Hepatocyte (in vitro differentiated cells): ENCODE measurements at regions not wholly inside any gene's neighbourhood (a gene's known extent, or its start where the extent isn't known, plus 50 kb on each side); places are given as distances from the start of the nearest gene placed in this dataset.

Experiments
- DNase-seq: peaks from one replicate; pipeline ENCODE4 v3.0.0-alpha.2; 2016; ENCODE audit warnings: low spot score
- H2AFZ ChIP-seq: fragments of 200-600 bp; sonication (generic); 2 replicates; pipeline ENCODE4 v1.6.0; 2016; ENCODE audit warnings: antibody characterized with exemption, mild to moderate bottlenecking
- H3K27ac ChIP-seq: fragments of 200-600 bp; sonication (generic); 2 replicates; pipeline ENCODE4 v1.5.1; 2016; ENCODE audit warnings: mild to moderate bottlenecking
- H3K27me3 ChIP-seq: fragments of 200-600 bp; sonication (generic); 2 replicates; pipeline ENCODE4 v1.6.1; 2016
- H3K36me3 ChIP-seq: fragments of 200-600 bp; sonication (generic); replicated peaks from 2 replicates; pipeline ENCODE4 v1.5.1; 2016; ENCODE audit warnings: low read depth; ENCODE audit not compliant: insufficient read depth
- H3K4me1 ChIP-seq: fragments of 200-600 bp; sonication (generic); 2 replicates; pipeline ENCODE4 v1.5.1; 2016; ENCODE audit warnings: mild to moderate bottlenecking, moderate library complexity; ENCODE audit not compliant: insufficient read depth
- H3K4me2 ChIP-seq: fragments of 200-600 bp; sonication (generic); 2 replicates; pipeline ENCODE4 v1.6.0; 2016
- H3K4me3 ChIP-seq: fragments of 200-600 bp; sonication (generic); 2 replicates; pipeline ENCODE4 v1.5.1; 2016; ENCODE audit warnings: mild to moderate bottlenecking
- H3K79me2 ChIP-seq: fragments of 200-600 bp; sonication (generic); 2 replicates; pipeline ENCODE4 v1.6.0; 2017; ENCODE audit warnings: mild to moderate bottlenecking
- H3K9me2 ChIP-seq: fragments of 200-600 bp; sonication (generic); replicated peaks from 2 replicates; pipeline ENCODE4 v1.6.0; 2017; ENCODE audit warnings: mild to moderate bottlenecking; ENCODE audit not compliant: insufficient read depth
- H3K9me3 ChIP-seq: fragments of 200-600 bp; sonication (generic); 2 replicates; pipeline ENCODE4 v1.5.1; 2016; ENCODE audit warnings: low read depth, mild to moderate bottlenecking
- H4K20me1 ChIP-seq: fragments of 200-600 bp; sonication (generic); 2 replicates; pipeline ENCODE4 v1.6.0; 2016; ENCODE audit warnings: mild to moderate bottlenecking; ENCODE audit not compliant: insufficient read depth, poor library complexity, severe bottlenecking
- CTCF ChIP-seq: fragments of 200-600 bp; sonication (generic); IDR thresholded peaks from 2 replicates; pipeline ENCODE4 v1.5.1; 2016; ENCODE audit warnings: antibody characterized with exemption, mild to moderate bottlenecking; ENCODE audit not compliant: poor library complexity
- EZH2 ChIP-seq: fragments of 200-600 bp; sonication (generic); IDR thresholded peaks from 2 replicates; pipeline ENCODE4 v1.6.1; 2016; ENCODE audit warnings: antibody characterized with exemption, mild to moderate bottlenecking, borderline replicate concordance
- EZH2phosphoT487 ChIP-seq: fragments of 200-600 bp; sonication (generic); IDR thresholded peaks from one replicate; pipeline ENCODE4 v1.6.1; 2018; ENCODE audit warnings: antibody characterized with exemption, mild to moderate bottlenecking, low read depth, moderate library complexity; ENCODE audit not compliant: unreplicated experiment, severe bottlenecking
- WGBS: methylation state at CpG from one replicate; pipeline ENCODE4 v1.1.6; 2016; ENCODE audit warnings: low lambda C conversion rate; ENCODE audit errors: missing lambda C conversion rate; 5-methylcytosine and 5-hydroxymethylcytosine counted together

DNA sequence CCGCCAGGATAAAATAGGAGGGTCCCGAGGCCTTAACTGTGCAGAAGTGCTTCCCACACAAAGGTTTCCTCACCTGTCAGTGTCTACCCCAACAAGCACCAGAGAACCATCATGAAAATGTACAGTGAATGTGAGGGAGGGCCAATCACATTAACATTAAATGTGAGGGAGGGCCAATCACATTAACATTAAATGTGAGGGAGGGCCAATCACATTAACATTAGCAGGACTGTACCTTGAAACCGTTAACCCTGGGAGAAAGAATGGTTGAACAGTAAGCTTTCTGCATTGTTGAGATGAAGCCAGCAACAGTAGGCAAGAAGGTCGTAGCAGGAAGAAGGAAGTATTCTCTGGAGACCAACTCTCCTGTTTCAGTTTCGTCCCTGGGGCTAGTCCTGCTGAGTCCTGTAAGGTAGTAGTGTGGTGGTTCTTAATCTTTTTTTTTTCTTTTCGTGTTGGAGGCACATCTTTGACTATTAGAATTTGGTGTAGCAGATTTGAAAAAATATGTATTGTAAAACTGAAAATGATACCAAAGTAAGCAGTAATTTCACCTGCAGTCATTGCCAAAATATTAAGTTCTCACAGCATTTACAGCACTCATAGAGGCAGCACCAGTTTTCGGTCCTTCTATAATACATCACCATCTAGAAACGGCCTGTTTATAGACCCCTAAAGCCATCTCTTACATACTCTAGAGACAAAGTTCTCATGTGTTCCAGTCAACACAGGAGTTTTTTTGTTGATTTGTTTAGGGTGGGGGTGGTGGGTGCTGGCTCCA lies 98.6 kb upstream of the PPP2R5A start:
- Histone ChIP-seq H3K4me2 (no peak overlapping the region), H3K27me3 (no peaks in the 10 kb centered on the region), H3K4me1 (no peaks in the 10 kb centered on the region), H3K27ac (no peak overlapping the region), H3K9me2 (no peaks in the 10 kb centered on the region), H4K20me1 (no peaks in the 10 kb centered on the region), H3K79me2 (no peaks in the 10 kb centered on the region), H3K36me3 (no peaks in the 10 kb centered on the region), H3K4me3 (no peak overlapping the region), H2AFZ (no peak overlapping the region), H3K9me3 (no peaks in the 10 kb centered on the region)
- no peak for DNase-seq
- no peak for TF ChIP-seq CTCF
- no peak for TF ChIP-seq EZH2phosphoT487
- TF ChIP-seq EZH2: no peak
- 77% methylated on average over 8 of the region's 8 CpGs for WGBS

DNA sequence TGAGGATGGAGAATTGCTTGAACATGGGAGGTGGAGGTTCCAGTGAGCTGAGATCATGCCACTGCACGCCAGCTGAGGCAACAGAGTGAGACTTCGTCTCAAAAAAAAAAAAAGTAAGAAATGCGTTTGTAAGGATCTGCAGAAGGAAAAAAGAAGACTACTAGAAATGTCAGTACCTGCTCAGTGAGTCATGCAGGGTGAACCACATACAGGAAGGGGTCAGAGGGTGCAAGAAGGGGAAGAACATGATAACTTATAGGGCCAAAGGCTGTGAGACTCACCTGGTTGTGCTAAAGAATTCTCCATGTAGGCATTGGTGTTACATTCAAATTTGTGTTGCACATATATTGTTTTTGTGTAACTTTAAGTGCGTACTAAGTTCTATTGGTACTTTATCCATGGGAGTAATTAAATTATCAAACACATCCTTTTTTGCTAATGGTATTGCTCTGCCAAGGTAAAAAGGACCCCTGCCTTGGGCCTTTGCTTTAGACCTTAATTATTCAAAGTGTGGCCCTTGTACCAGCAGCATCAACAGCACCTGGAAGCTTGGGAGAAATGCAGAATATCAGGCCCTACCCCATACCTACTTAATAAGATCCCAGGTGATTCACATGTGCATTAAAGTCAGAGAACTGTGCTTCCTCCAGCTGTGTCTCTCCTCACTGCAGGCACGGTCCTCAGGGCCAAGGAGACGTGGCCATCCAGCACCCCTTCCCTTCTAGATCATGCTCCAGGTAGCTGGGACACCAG lies 96.4 kb upstream of the PPP2R5A start:
- H3K27me3 ChIP-seq: no peaks in the 10 kb centered on the region
- H4K20me1 ChIP-seq: no peaks in the 10 kb centered on the region
- no peaks in the 10 kb centered on the region for H3K4me1 ChIP-seq
- no peak overlapping the region for H3K4me3 ChIP-seq
- H3K9me3 ChIP-seq: no peaks in the 10 kb centered on the region
- no peaks in the 10 kb centered on the region for H3K79me2 ChIP-seq
- no peak overlapping the region for H3K4me2 ChIP-seq
- H3K36me3 ChIP-seq: no peaks in the 10 kb centered on the region
- no peak overlapping the region for H3K27ac ChIP-seq
- no peak for DNase-seq
- no peak overlapping the region for H2AFZ ChIP-seq
- TF ChIP-seq EZH2phosphoT487: no peak
- TF ChIP-seq EZH2: no peak
- TF ChIP-seq CTCF: no peak
- WGBS: 96% methylated on average over 6 of the region's 6 CpGs
- no peaks in the 10 kb centered on the region for H3K9me2 ChIP-seq

GRCh38 chr1:212189352-212189738 lies 95.9 kb upstream of the PPP2R5A start:
- WGBS: 100% methylated on average over 3 of the region's 3 CpGs
- H3K36me3 ChIP-seq: no peaks in the 10 kb centered on the region
- no peaks in the 10 kb centered on the region for H4K20me1 ChIP-seq
- no peaks in the 10 kb centered on the region for H3K9me2 ChIP-seq
- no peak for DNase-seq
- TF ChIP-seq EZH2: no peak
- no peak for TF ChIP-seq EZH2phosphoT487
- no peak for TF ChIP-seq CTCF
- no peak overlapping the region for H3K27ac ChIP-seq
- H3K4me3 ChIP-seq: no peak overlapping the region
- H2AFZ ChIP-seq: no peak overlapping the region
- H3K27me3 ChIP-seq: no peaks in the 10 kb centered on the region
- H3K4me1 ChIP-seq: no peaks in the 10 kb centered on the region
- H3K9me3 ChIP-seq: no peaks in the 10 kb centered on the region
- no peaks in the 10 kb centered on the region for H3K79me2 ChIP-seq
- H3K4me2 ChIP-seq: no peak overlapping the region
